ENCODE measurements at regions not wholly inside any gene's neighbourhood (a gene's known extent, or its start where the extent isn't known, plus 50 kb on each side); places are given as distances from the start of the nearest gene placed in this dataset.

DNA sequence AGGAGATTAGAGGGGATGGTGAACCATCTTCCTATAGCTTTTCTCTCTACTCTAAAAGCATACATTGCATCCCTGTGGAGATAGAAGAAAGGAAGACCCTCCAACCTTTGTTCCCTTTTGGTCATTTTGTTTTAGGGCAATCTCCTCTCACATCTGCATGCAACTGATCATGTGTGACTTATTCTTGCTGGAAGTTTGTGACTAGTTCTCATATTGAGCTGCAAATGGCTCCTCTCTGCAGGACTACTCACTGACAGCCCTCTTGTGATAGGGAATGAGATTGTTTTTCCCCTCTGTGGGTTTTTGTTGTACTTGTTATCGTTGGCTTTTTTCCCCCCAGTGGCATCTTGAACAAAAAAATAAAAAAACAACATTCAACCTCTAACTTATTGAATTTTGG is 416.0 kb upstream of the CNTNAP5 start:
- TF ChIP-seq TARDBP (IDR thresholded peaks at IDR 0.05) (no peak), FOXM1 (IDR thresholded peaks at IDR 0.05; ENCODE audit: borderline replicate concordance) (no peak), ELF4 (IDR thresholded peaks at IDR 0.05) (no peak), SUZ12 (IDR thresholded peaks at IDR 0.05) (no peak), BHLHE40 (IDR thresholded peaks at IDR 0.05; ENCODE audit: borderline replicate concordance) (no peak), ARNT (IDR thresholded peaks at IDR 0.05) (no peak), PKNOX1 (IDR thresholded peaks at IDR 0.05) (no peak), CTBP1 (IDR thresholded peaks at IDR 0.05; ENCODE audit: borderline replicate concordance) (no peak), HDGF (IDR thresholded peaks at IDR 0.05; ENCODE audit: borderline replicate concordance) (no peak), SP1 (IDR thresholded peaks at IDR 0.05) (no peak), FOXK2 (IDR thresholded peaks at IDR 0.05) (no peak), FOXA1 (IDR thresholded peaks at IDR 0.05) (no peak), NFRKB (IDR thresholded peaks at IDR 0.05) (no peak)
